ENCODE measurements at regions not wholly inside any gene's neighbourhood (a gene's known extent, or its start where the extent isn't known, plus 50 kb on each side); places are given as distances from the start of the nearest gene placed in this dataset.

DNA sequence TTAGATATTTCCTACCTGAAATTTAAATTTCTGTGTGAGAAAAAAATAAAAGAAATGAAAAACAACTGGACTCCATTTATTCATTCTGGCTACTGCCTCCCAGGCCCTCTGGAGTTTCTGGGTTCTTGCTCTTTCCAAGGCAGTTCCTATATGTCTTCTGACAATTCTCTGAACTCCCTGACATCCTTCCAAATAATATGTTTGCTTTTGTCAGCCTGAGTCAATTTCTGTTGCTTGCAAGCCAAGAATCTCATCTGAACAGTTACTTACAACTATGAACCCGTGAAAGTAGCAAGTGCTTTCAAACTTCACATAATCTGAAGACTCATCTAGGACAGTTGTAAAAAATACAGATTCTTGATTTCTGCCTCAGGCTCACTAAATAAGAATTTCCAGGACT is 216.7 kb upstream of the NPVF start:
- Histone ChIP-seq H3K27me3 (no peaks in the 10 kb centered on the region), H3K4me3 (no peak overlapping the region), H3K9me3 (peaks cover 0 to 25% (median 19%) of the 10 kb centered on the region in 3 donors), H3K27ac (no peak overlapping the region), H3K36me3 (no peaks in the 10 kb centered on the region), H3K4me1 (no peaks in the 10 kb centered on the region)
- intact Hi-C loops (cut with DNase I; ENCODE audit: low total_unique reads) = no loop called here
- TF ChIP-seq, protein P1, sequence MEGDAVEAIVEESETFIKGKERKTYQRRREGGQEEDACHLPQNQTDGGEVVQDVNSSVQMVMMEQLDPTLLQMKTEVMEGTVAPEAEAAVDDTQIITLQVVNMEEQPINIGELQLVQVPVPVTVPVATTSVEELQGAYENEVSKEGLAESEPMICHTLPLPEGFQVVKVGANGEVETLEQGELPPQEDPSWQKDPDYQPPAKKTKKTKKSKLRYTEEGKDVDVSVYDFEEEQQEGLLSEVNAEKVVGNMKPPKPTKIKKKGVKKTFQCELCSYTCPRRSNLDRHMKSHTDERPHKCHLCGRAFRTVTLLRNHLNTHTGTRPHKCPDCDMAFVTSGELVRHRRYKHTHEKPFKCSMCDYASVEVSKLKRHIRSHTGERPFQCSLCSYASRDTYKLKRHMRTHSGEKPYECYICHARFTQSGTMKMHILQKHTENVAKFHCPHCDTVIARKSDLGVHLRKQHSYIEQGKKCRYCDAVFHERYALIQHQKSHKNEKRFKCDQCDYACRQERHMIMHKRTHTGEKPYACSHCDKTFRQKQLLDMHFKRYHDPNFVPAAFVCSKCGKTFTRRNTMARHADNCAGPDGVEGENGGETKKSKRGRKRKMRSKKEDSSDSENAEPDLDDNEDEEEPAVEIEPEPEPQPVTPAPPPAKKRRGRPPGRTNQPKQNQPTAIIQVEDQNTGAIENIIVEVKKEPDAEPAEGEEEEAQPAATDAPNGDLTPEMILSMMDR (IDR thresholded peaks at IDR 0.05) = no peak
- DNase-seq = no peak

DNA sequence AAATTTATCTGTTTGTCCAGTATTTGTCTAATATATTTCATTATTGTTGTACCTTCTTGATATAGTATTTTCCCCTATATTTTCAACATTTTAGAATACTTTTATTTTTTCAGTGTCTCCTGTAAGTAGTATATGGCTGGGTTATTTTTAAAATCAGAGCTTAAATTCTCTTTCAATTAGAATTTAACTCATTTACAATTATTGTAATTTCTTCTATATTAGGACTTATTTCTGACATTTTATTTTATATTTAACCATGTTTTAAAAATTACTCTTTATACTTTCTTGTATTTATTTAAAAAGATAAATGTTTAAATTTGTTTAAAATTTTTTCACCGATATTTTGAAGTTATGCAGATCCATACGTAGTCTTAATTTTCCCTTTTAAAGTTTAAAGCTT is 220.0 kb upstream of the NPVF start:
- TF ChIP-seq, protein P1 (IDR thresholded peaks at IDR 0.05) = no peak
- Histone ChIP-seq H3K27ac (no peak overlapping the region), H3K4me1 (no peaks in the 10 kb centered on the region), H3K36me3 (no peaks in the 10 kb centered on the region), H3K4me3 (no peak overlapping the region), H3K9me3 (no peaks in the 10 kb centered on the region), H3K27me3 (no peaks in the 10 kb centered on the region)
- intact Hi-C loops (cut with DNase I; ENCODE audit: low total_unique reads) = no loop called here
- no peak for DNase-seq

GRCh38 chr7:25454020-25454419 is 225.7 kb upstream of the NPVF start:
- no peaks in the 10 kb centered on the region for H3K36me3 ChIP-seq
- H3K27me3 ChIP-seq = no peaks in the 10 kb centered on the region
- peaks cover 0 to 30% (median 6%) of the 10 kb centered on the region in 4 donors for H3K4me1 ChIP-seq
- intact Hi-C loops (cut with DNase I; ENCODE audit: low total_unique reads) = no loop called here
- no peak for DNase-seq
- H3K4me3 ChIP-seq = no peak overlapping the region
- peak overlapping the region in 1 of 2 donors; percentile 66 for H3K27ac ChIP-seq
- no peaks in the 10 kb centered on the region for H3K9me3 ChIP-seq
- TF ChIP-seq, protein P1 (IDR thresholded peaks at IDR 0.05) = no peak

GRCh38 chr7:25454562-25455041 is 226.3 kb upstream of the NPVF start:
- no peaks in the 10 kb centered on the region for H3K27me3 ChIP-seq
- no peaks in the 10 kb centered on the region for H3K9me3 ChIP-seq
- TF ChIP-seq, protein P1 (IDR thresholded peaks at IDR 0.05) = no peak
- peak overlapping the region in 1 of 2 donors; percentile 66 for H3K27ac ChIP-seq
- H3K36me3 ChIP-seq = no peaks in the 10 kb centered on the region
- intact Hi-C loops (cut with DNase I; ENCODE audit: low total_unique reads) = no loop called here
- H3K4me3 ChIP-seq = no peak overlapping the region
- peaks cover 0 to 30% (median 6%) of the 10 kb centered on the region in 4 donors for H3K4me1 ChIP-seq
- DNase-seq = peak in 1 of 2 donors; percentile 38

GRCh38 chr7:25455683-25456251 is 227.5 kb upstream of the NPVF start:
- H3K4me3 ChIP-seq = no peak overlapping the region
- H3K4me1 ChIP-seq = peaks cover 0 to 30% (median 6%) of the 10 kb centered on the region in 4 donors
- peak overlapping the region; percentile 49 to 66 for H3K27ac ChIP-seq
- no peak for DNase-seq
- no peaks in the 10 kb centered on the region for H3K9me3 ChIP-seq
- H3K27me3 ChIP-seq = no peaks in the 10 kb centered on the region
- TF ChIP-seq, protein P1 (IDR thresholded peaks at IDR 0.05) = no peak
- intact Hi-C loops (cut with DNase I; ENCODE audit: low total_unique reads) = no loop called here
- no peaks in the 10 kb centered on the region for H3K36me3 ChIP-seq
